T1000 (cell line): ENCODE measurements at regions not wholly inside any gene's neighbourhood (a gene's known extent, or its start where the extent isn't known, plus 50 kb on each side); places are given as distances from the start of the nearest gene placed in this dataset.

ENCODE experiments used
- DNase-seq: peaks from one replicate; lab custom pipeline; 2025; ENCODE audit warnings: mixed read lengths; lab: John Stamatoyannopoulos, UW

DNA sequence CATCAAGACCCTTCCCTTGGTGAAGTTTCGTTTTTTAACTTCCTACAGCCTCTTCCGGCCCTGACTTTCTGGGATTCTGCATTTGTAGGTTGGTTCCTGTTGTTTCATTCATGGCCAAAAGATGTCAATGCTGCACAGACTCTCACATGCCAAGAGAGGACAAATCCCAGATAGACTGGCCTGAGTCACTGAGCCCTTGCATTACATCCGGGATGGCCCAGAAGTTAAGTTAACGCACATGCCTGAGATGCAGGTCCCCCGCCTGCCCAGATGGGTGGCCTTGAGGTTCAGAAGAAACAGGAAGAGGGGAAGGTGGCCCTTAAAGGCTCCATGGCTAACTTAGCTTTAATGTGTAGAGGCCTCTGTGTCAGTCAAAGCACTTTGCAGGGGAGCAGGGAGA is 51.6 kb upstream of the SRGAP3 start:
- DNase-seq, result no peak

DNA sequence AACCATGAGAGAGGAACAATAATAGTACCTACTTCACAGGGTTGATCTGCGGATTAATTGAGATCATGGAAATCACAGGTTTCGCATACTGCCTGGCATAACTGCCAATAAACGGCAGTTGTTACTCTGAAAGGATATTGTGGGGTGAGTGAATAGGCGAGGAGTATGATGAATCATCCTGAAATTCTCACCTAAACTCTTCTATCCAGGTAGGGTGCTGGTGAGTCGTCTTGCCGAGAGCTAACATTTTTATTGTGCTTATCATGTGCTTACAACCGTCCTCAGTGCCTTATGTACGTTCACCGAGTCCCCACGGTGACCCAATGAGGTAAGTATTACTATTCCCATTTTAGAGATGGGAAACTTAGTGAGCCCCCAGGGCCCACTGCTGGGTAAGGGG is 52.4 kb upstream of the SRGAP3 start:
- no peak for DNase-seq

DNA sequence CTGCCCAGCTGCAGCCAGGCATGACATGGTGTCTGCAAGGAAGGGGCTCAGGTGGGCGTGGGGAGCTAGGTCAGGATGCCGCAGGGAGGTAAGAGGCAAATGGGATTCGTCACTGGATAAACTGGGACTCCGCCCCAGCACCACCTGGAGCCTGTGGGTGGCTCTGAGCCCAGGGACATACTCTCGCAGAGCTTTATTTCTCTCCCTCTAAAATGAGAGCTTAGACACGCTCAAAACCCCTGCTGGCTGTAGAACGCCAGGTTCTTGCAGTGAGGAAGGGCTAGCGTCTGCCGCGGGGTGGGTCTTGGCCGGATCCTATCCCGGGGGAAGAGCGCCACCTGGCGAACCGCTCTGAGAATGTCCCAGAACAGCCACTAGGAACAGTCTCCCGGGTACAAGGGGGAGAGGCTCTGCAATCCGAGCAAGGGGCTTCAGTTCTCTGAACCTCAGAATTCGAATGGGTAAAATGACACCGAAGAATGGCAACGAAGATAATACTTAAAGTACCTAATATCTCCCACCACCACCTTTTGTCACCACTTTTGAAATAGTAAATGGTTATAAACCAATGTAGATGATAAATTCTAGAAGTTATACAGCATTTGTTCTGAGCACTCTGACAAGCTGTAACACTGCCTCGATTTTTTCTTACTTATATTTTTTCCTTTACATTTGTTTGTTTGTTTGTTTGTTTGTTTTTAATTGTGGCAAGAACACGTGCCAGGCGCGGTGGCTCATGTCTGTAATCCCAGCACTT is 53.2 kb upstream of the SRGAP3 start:
- DNase-seq, result peak; percentile 64

DNA sequence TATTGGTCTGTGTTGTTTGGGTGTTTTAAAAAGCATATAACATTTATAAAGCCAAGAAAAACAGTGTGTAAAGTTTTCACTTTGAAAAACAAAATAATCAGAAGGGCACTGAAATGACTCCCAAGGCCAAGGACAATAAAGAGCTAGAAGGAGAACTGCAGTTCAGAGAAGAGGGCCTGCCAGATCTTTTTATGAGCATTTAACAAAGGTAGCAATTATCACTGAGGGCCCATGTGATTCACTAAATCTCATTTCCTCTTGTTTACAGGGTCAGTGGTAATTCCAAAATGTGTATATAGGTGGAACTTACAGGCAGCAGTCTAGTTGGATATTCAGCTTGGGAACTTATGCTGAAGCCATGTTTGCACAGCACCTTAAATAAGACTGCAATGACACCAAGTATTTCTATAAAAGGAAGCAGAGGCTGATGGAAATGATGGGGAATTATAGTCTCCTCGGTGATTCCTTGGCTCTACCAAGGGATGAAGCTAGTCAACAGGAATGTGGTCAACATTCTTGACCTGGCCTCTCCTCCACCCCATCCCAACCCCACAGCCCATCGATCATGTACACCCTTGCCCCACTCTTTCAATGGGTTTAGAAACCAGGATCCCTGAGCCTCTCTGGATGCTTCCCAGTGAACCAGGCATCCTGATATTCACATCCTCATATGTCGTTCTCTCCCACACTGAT is 54.4 kb upstream of the THUMPD3 start:
- DNase-seq, result no peak

DNA sequence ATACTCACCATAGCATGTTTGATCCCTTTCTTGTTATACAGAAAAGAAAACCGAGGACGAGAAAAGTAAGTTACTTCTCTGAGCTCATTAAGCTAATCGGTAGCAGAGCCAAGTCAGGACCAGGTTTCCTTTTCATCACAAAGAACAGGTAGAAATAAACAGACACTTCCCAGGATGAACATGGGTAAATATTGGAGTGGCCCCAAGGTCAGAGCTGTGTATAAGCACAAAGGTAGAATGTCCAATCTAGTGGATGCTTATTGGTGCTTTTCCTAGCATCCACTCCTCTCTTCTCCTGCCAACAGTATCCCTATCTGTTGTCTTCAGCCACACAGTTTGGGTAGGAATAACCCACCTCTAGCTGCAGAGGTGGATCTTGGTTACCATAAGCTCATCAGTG is 52.8 kb upstream of the THUMPD3 start:
- no peak for DNase-seq

DNA sequence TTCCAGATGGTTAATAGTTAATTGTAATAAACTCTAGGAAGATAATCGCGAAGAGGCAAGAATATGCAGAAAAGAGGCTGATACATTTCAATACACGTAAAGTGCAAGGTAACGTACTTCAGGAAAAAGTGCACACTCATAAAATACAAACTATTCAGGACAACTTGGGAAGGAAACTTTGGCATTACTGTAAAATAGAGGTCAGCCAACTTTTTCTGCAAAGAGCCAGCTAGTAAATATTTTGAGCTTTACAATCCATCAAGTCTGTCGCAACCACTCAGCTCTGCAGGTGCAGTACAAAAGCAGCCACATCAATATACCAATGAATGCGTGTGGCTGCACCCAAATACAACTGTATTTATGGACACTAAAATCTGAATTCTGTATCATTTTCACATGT is 51.6 kb upstream of the THUMPD3 start:
- DNase-seq, result no peak
